H9 (cell line): ENCODE measurements at regions not wholly inside any gene's neighbourhood (a gene's known extent, or its start where the extent isn't known, plus 50 kb on each side); places are given as distances from the start of the nearest gene placed in this dataset.
"Not testable (repeated sequence)": the region's sequence is repeated elsewhere in the genome, so short reads cannot be mapped to it uniquely, and the experiment has no call there.

Experiments used
- DNase-seq: peaks from one replicate; pipeline ENCODE4 v3.0.0-alpha.2; 2017
- H2AFZ ChIP-seq: one replicate; pipeline ENCODE4 v1.6.1; 2013; ENCODE audit warnings: mild to moderate bottlenecking, low read length, control low read depth, moderate library complexity
- H2AK5ac ChIP-seq: 2 replicates; pipeline ENCODE4 v1.6.1; 2013; ENCODE audit warnings: low read length, control low read depth, mixed read lengths; ENCODE audit not compliant: insufficient read length
- H2BK120ac ChIP-seq: one replicate; pipeline ENCODE4 v1.6.1; 2013; ENCODE audit warnings: low read depth, mild to moderate bottlenecking, low read length, control low read depth, inconsistent platforms; ENCODE audit not compliant: poor library complexity, severe bottlenecking
- H2BK12ac ChIP-seq: 2 replicates; pipeline ENCODE4 v1.6.1; 2013; ENCODE audit warnings: low read length, control low read depth, mixed read lengths, low read depth; ENCODE audit not compliant: insufficient read length
- H2BK15ac ChIP-seq: 2 replicates; pipeline ENCODE4 v1.6.1; 2013; ENCODE audit warnings: low read depth, low read length, control low read depth
- H2BK20ac ChIP-seq: one replicate; pipeline ENCODE4 v1.6.1; 2013; ENCODE audit warnings: low read depth, mild to moderate bottlenecking, low read length, control low read depth, inconsistent platforms; ENCODE audit not compliant: poor library complexity, severe bottlenecking
- H2BK5ac ChIP-seq: 2 replicates; pipeline ENCODE4 v1.6.1; 2013; ENCODE audit warnings: low read length, control low read depth, mixed read lengths; ENCODE audit not compliant: insufficient read length
- H3K14ac ChIP-seq: 2 replicates; pipeline ENCODE4 v1.6.1; 2013; ENCODE audit warnings: low read length, control low read depth; ENCODE audit not compliant: insufficient read depth
- H3K18ac ChIP-seq: 2 replicates; pipeline ENCODE4 v1.6.1; 2013; ENCODE audit warnings: low read depth, mild to moderate bottlenecking, mixed read lengths, low read length, control low read depth; ENCODE audit not compliant: insufficient read length
- H3K23ac ChIP-seq: 2 replicates; pipeline ENCODE4 v1.6.1; 2013; ENCODE audit warnings: low read length, control low read depth, mixed read lengths, low read depth; ENCODE audit not compliant: insufficient read length
- H3K23me2 ChIP-seq: 2 replicates; pipeline ENCODE4 v1.6.1; 2013; ENCODE audit warnings: low read depth, mild to moderate bottlenecking, mixed read lengths, low read length, control low read depth; ENCODE audit not compliant: insufficient read length, poor library complexity, severe bottlenecking
- H3K27ac ChIP-seq: 2 replicates; pipeline ENCODE4 v1.5.1; 2013; ENCODE audit warnings: low read length, control low read depth, mixed read lengths, low read depth; ENCODE audit not compliant: insufficient read length
- H3K27me3 ChIP-seq: 2 replicates; pipeline ENCODE4 v1.6.1; 2013; ENCODE audit warnings: low read length, control low read depth, inconsistent platforms; ENCODE audit not compliant: insufficient read depth
- H3K4ac ChIP-seq: 2 replicates; pipeline ENCODE4 v1.6.1; 2013; ENCODE audit warnings: low read depth, mild to moderate bottlenecking, control low read depth, inconsistent platforms, low read length, moderate library complexity
- H3K4me1 ChIP-seq: 2 replicates; pipeline ENCODE4 v1.6.1; 2013; ENCODE audit warnings: low read length, control low read depth, inconsistent platforms; ENCODE audit not compliant: insufficient read depth
- H3K4me2 ChIP-seq: 2 replicates; pipeline ENCODE4 v1.6.1; 2013; ENCODE audit warnings: low read length, control low read depth, mixed read lengths; ENCODE audit not compliant: insufficient read length, insufficient read depth
- H3K56ac ChIP-seq: 2 replicates; pipeline ENCODE4 v1.6.1; 2013; ENCODE audit warnings: low read depth, mild to moderate bottlenecking, mixed read lengths, low read length, control low read depth; ENCODE audit not compliant: insufficient read length
- H3K79me1 ChIP-seq: 2 replicates; pipeline ENCODE4 v1.6.1; 2013; ENCODE audit warnings: low read depth, mild to moderate bottlenecking, moderate library complexity, low read length, control low read depth, inconsistent platforms; ENCODE audit not compliant: insufficient read depth, poor library complexity, severe bottlenecking
- H3K79me2 ChIP-seq: 2 replicates; pipeline ENCODE4 v1.6.1; 2013; ENCODE audit warnings: low read length, control low read depth, inconsistent platforms; ENCODE audit not compliant: insufficient read depth
- H3K9ac ChIP-seq: 2 replicates; pipeline ENCODE4 v1.6.1; 2013; ENCODE audit warnings: low read length, control low read depth, mixed read lengths; ENCODE audit not compliant: insufficient read length; ENCODE audit errors: extremely low read depth
- H3K9me3 ChIP-seq: one replicate; pipeline ENCODE4 v1.6.1; 2013; ENCODE audit warnings: low read depth, low read length, inconsistent platforms; ENCODE audit not compliant: control insufficient read depth
- H3T11ph ChIP-seq: one replicate; pipeline ENCODE4 v1.6.1; 2013; ENCODE audit warnings: mild to moderate bottlenecking, low read length, control low read depth, inconsistent platforms
- H4K20me1 ChIP-seq: one replicate; pipeline ENCODE4 v1.6.1; 2013; ENCODE audit not compliant: control insufficient read depth, insufficient read length, insufficient read depth
- H4K5ac ChIP-seq: 2 replicates; pipeline ENCODE4 v1.6.1; 2013; ENCODE audit warnings: low read depth, mild to moderate bottlenecking, mixed read lengths, low read length, control low read depth; ENCODE audit not compliant: insufficient read length
- H4K8ac ChIP-seq: replicated peaks from 2 replicates; pipeline ENCODE4 v1.6.1; 2013; ENCODE audit warnings: low read length, control low read depth, mixed read lengths, low read depth; ENCODE audit not compliant: insufficient read length
- H4K91ac ChIP-seq: 2 replicates; pipeline ENCODE4 v1.6.1; 2013; ENCODE audit warnings: low read depth, mild to moderate bottlenecking, moderate library complexity, mixed read lengths, low read length, control low read depth; ENCODE audit not compliant: insufficient read length
- H3K27ac Mint-ChIP-seq, 3 experiments: 2 replicates in 2 of 3; 3 replicates in 1 of 3; pipeline ENCODE4 v1.8.0; 2020 to 2021; ENCODE audit warnings: mixed read lengths in 3 of 3, mild to moderate bottlenecking in 1 of 3, moderate library complexity in 1 of 3
- H3K27me3 Mint-ChIP-seq: 2 replicates; pipeline ENCODE4 v1.8.0; 2021; ENCODE audit warnings: low read depth, mild to moderate bottlenecking, moderate library complexity, mixed read lengths
- H3K36me3 Mint-ChIP-seq, 3 experiments: 2 replicates in 2 of 3; 3 replicates in 1 of 3; pipeline ENCODE4 v1.8.0; 2020 to 2021; ENCODE audit warnings: low read depth in 3 of 3, mixed read lengths in 3 of 3; ENCODE audit not compliant: insufficient read depth in 1 of 3
- H3K4me1 Mint-ChIP-seq, 2 experiments: 2 replicates each; pipeline ENCODE4 v1.8.0; 2020; ENCODE audit warnings: mixed read lengths in 2 of 2
- H3K4me3 Mint-ChIP-seq, 2 experiments: 2 replicates in 1 of 2; 3 replicates in 1 of 2; pipeline ENCODE4 v1.8.0; 2020 to 2021; ENCODE audit warnings: mild to moderate bottlenecking in 2 of 2, mixed read lengths in 2 of 2, moderate library complexity in 1 of 2
- H3K9me3 Mint-ChIP-seq, 2 experiments: 2 replicates in 1 of 2; 3 replicates in 1 of 2; pipeline ENCODE4 v1.8.0; 2020; ENCODE audit warnings: mild to moderate bottlenecking in 2 of 2, mixed read lengths in 2 of 2, moderate library complexity in 1 of 2
- WGBS: extraction: QIAGEN DNeasy Blood & Tissue Kit; methylation state at CpG from one replicate; pipeline ENCODE4 v1.1.7; 2013; ENCODE audit warnings: missing lambda C conversion rate, low lambda C conversion rate, mixed read lengths; ENCODE audit not compliant: insufficient read length; ENCODE audit errors: extremely low coverage; 5-methylcytosine and 5-hydroxymethylcytosine counted together

GRCh38 chr5:34261020-34261419 lies 218.0 kb upstream of the C1QTNF3 start:
- H2BK12ac ChIP-seq, H3K27ac Mint-ChIP-seq, H4K8ac ChIP-seq, H2AK5ac ChIP-seq, H2BK5ac ChIP-seq, H2BK15ac ChIP-seq, H3K9ac ChIP-seq, H3K23ac ChIP-seq, H2AFZ ChIP-seq, H3K4me1 Mint-ChIP-seq, H3K23me2 ChIP-seq, H4K20me1 ChIP-seq, H3K4me2 ChIP-seq, H4K5ac ChIP-seq, H3K27ac ChIP-seq, H2BK120ac ChIP-seq, H3T11ph ChIP-seq, H3K27me3 ChIP-seq, H2BK20ac ChIP-seq, H3K79me1 ChIP-seq, H4K91ac ChIP-seq, H3K4me1 ChIP-seq, H3K4me3 Mint-ChIP-seq, H3K79me2 ChIP-seq, H3K4ac ChIP-seq, H3K56ac ChIP-seq, DNase-seq, H3K36me3 Mint-ChIP-seq, H3K27me3 Mint-ChIP-seq, H3K9me3 Mint-ChIP-seq, H3K14ac ChIP-seq, H3K18ac ChIP-seq, H3K9me3 ChIP-seq: not testable (repeated sequence)
- WGBS: no CpG with 5 or more reads among the region's 4 CpGs

- H3K18ac ChIP-seq, H3K4me1 Mint-ChIP-seq, H3K27ac Mint-ChIP-seq, H2BK5ac ChIP-seq, H2BK15ac ChIP-seq, H3K9me3 Mint-ChIP-seq, H3K4me3 Mint-ChIP-seq, H2AK5ac ChIP-seq, DNase-seq, H2AFZ ChIP-seq, H3K56ac ChIP-seq, H4K8ac ChIP-seq, H3K9me3 ChIP-seq, H3K79me1 ChIP-seq, H3K79me2 ChIP-seq, H2BK120ac ChIP-seq, H3K27me3 ChIP-seq, H3K27me3 Mint-ChIP-seq, H2BK20ac ChIP-seq, H2BK12ac ChIP-seq, H3K4ac ChIP-seq, H3K36me3 Mint-ChIP-seq, H3K27ac ChIP-seq, H3T11ph ChIP-seq, H4K5ac ChIP-seq, H4K91ac ChIP-seq, H3K4me1 ChIP-seq, H3K14ac ChIP-seq, H3K23me2 ChIP-seq, H3K9ac ChIP-seq, H3K4me2 ChIP-seq, H3K23ac ChIP-seq, H4K20me1 ChIP-seq: not testable (repeated sequence)
These were observed 223.1 kb upstream of the C1QTNF3 start for GRCh38 chr5:34266151-34266550.
